ENCODE measurements at regions not wholly inside any gene's neighbourhood (a gene's known extent, or its start where the extent isn't known, plus 50 kb on each side); places are given as distances from the start of the nearest gene placed in this dataset.

DNA sequence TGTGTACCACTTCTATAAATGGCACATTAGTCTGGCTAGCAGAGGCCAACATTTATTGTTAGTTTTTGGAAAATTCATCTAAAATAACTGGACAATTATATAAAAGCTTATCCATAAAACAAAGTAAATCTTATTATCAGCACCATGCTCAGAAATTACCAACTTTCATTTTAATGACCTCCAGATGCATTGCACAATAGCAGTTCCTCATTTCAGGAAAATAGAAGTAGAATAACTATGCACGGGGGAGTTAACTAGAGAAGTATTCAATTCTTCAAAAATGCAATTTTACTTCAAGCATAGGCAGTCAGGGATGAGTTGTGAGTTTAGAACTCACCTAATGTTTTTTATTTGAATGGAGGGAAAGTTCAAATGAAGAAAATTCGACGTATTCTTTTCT lies 1023.5 kb downstream of the PCDH17 start:
- no TSS peak for BruUV-seq (replicated peaks)
- Histone ChIP-seq H2AFZ (ENCODE audit: low read length) (no peak overlapping the region), H3K4me1 (ENCODE audit: insufficient read depth, low read length) (no peaks in the 10 kb centered on the region), H3K4me3 (replicated peaks in 1 of 3; ENCODE audit: insufficient read depth in 1 of 3, low read depth in 2 of 3, low read length in 3 of 3) (no peak overlapping the region), H3K79me2 (ENCODE audit: insufficient read depth, low read length) (no peaks in the 10 kb centered on the region), H3K9me3 (ENCODE audit: low read length) (peaks cover 83% of the 10 kb centered on the region), H3K27me3 (ENCODE audit: control insufficient read depth in 1 of 2, insufficient read depth in 2 of 2, low read length in 2 of 2) (no peaks in the 10 kb centered on the region; a peak in 1 of 5 replicates), H3K27ac (ENCODE audit: extremely low read length, insufficient read depth, low read length) (no peak overlapping the region), H3K36me3 (replicated peaks in 1 of 2; ENCODE audit: control insufficient read depth in 1 of 2, insufficient read depth in 2 of 2, low read length in 2 of 2) (no peaks in the 10 kb centered on the region), H3K4me2 (ENCODE audit: low read depth, low read length) (no peak overlapping the region), H4K20me1 (ENCODE audit: insufficient read depth, low read length) (no peaks in the 10 kb centered on the region), H3K9ac (ENCODE audit: insufficient read depth, low read depth, low read length) (no peak overlapping the region)
- in situ Hi-C loops (cut with HindIII; ENCODE audit: extremely low pct_ligation_motif_present, low pct_unique_long_range_greater_than_20kb) (no loop called here), intact Hi-C loops (cut with micrococcal nuclease; ENCODE audit: unreplicated experiment) (no loop called here)
- 33% methylated on average over 3 of the region's 3 CpGs for WGBS (ENCODE audit: low lambda C conversion rate)
- ChIA-PET CTCF (ENCODE audit: low intra/inter-chr PET ratio, low total read pairs) (no interaction called here), POLR2A (no interaction called here)
- DNase-seq (ENCODE audit: low spot score) (no peak), ATAC-seq (no peak), FAIRE-seq (no peak)
- TF ChIP-seq, protein P1, sequence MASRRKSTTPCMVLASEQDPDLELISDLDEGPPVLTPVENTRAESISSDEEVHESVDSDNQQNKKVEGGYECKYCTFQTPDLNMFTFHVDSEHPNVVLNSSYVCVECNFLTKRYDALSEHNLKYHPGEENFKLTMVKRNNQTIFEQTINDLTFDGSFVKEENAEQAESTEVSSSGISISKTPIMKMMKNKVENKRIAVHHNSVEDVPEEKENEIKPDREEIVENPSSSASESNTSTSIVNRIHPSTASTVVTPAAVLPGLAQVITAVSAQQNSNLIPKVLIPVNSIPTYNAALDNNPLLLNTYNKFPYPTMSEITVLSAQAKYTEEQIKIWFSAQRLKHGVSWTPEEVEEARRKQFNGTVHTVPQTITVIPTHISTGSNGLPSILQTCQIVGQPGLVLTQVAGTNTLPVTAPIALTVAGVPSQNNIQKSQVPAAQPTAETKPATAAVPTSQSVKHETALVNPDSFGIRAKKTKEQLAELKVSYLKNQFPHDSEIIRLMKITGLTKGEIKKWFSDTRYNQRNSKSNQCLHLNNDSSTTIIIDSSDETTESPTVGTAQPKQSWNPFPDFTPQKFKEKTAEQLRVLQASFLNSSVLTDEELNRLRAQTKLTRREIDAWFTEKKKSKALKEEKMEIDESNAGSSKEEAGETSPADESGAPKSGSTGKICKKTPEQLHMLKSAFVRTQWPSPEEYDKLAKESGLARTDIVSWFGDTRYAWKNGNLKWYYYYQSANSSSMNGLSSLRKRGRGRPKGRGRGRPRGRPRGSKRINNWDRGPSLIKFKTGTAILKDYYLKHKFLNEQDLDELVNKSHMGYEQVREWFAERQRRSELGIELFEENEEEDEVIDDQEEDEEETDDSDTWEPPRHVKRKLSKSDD (CRISPR knock-in tag; IDR thresholded peaks at IDR 0.05; ENCODE audit: low read depth): no peak
- TF ChIP-seq CEBPB (IDR thresholded peaks at IDR 0.05; ENCODE audit: borderline replicate concordance, low read depth, low read length): peak; percentile 57; the same call in 1 of the 2 replicates

DNA sequence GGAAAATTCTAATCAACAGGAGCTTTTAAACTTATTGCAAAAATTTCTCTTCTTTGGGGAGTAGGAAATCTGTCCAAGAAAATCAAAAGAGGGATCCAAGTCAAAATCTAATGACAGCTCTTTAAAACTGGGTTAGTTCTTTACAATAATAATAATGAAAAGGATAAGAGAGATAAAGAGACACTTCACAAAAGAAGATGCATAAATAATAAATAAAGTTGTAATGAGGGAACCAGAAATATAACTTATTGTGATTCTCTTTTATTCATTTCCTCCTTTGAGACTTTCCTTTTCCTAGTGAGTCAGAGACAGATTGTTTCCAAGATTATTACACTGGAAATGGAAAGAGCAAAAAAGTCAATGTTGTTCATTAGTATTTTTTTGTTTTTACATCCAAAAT lies 1029.3 kb downstream of the PCDH17 start:
- no peaks in the 10 kb centered on the region for H3K4me1 ChIP-seq (ENCODE audit: insufficient read depth, low read length)
- no TSS peak for BruUV-seq (replicated peaks)
- no peaks in the 10 kb centered on the region for H4K20me1 ChIP-seq (ENCODE audit: insufficient read depth, low read length)
- DNase-seq (ENCODE audit: low spot score) (no peak), ATAC-seq (no peak), FAIRE-seq (no peak)
- H2AFZ ChIP-seq (ENCODE audit: low read length): no peak overlapping the region
- H3K27me3 ChIP-seq (ENCODE audit: control insufficient read depth in 1 of 2, insufficient read depth in 2 of 2, low read length in 2 of 2): no peaks in the 10 kb centered on the region; a peak in 1 of 5 replicates
- in situ Hi-C loops (cut with HindIII; ENCODE audit: extremely low pct_ligation_motif_present, low pct_unique_long_range_greater_than_20kb): no loop called here
- ChIA-PET CTCF (ENCODE audit: low intra/inter-chr PET ratio, low total read pairs) (no interaction called here), POLR2A (no interaction called here)
- intact Hi-C loops (cut with micrococcal nuclease; ENCODE audit: unreplicated experiment): no loop called here
- H3K79me2 ChIP-seq (ENCODE audit: insufficient read depth, low read length): no peaks in the 10 kb centered on the region
- no peak overlapping the region for H3K4me2 ChIP-seq (ENCODE audit: low read depth, low read length)
- no peak overlapping the region for H3K4me3 ChIP-seq (replicated peaks in 1 of 3; ENCODE audit: insufficient read depth in 1 of 3, low read depth in 2 of 3, low read length in 3 of 3)
- H3K36me3 ChIP-seq (replicated peaks in 1 of 2; ENCODE audit: control insufficient read depth in 1 of 2, insufficient read depth in 2 of 2, low read length in 2 of 2): no peaks in the 10 kb centered on the region
- peaks cover 69% of the 10 kb centered on the region for H3K9me3 ChIP-seq (ENCODE audit: low read length)
- H3K9ac ChIP-seq (ENCODE audit: insufficient read depth, low read depth, low read length): no peak overlapping the region
- H3K27ac ChIP-seq (ENCODE audit: extremely low read length, insufficient read depth, low read length): no peak overlapping the region
- TF ChIP-seq KMT2B (CRISPR knock-in tag; IDR thresholded peaks at IDR 0.05) (no peak), NKX3-1 (CRISPR knock-in tag; IDR thresholded peaks at IDR 0.05) (no peak), SIN3B (IDR thresholded peaks at IDR 0.05; ENCODE audit: low read length) (no peak), RXRA (CRISPR knock-in tag; IDR thresholded peaks at IDR 0.05) (no peak), ZNF567 (CRISPR knock-in tag; IDR thresholded peaks at IDR 0.05; ENCODE audit: borderline replicate concordance) (no peak), YY1 (IDR thresholded peaks at IDR 0.05; ENCODE audit: insufficient read depth, insufficient replicate concordance, low read depth, low read length) (no peak)
- TF ChIP-seq, protein P2, sequence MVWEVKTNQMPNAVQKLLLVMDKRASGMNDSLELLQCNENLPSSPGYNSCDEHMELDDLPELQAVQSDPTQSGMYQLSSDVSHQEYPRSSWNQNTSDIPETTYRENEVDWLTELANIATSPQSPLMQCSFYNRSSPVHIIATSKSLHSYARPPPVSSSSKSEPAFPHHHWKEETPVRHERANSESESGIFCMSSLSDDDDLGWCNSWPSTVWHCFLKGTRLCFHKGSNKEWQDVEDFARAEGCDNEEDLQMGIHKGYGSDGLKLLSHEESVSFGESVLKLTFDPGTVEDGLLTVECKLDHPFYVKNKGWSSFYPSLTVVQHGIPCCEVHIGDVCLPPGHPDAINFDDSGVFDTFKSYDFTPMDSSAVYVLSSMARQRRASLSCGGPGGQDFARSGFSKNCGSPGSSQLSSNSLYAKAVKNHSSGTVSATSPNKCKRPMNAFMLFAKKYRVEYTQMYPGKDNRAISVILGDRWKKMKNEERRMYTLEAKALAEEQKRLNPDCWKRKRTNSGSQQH (CRISPR knock-in tag; IDR thresholded peaks at IDR 0.05; ENCODE audit: low read depth): no peak
- TF ChIP-seq, protein P3, sequence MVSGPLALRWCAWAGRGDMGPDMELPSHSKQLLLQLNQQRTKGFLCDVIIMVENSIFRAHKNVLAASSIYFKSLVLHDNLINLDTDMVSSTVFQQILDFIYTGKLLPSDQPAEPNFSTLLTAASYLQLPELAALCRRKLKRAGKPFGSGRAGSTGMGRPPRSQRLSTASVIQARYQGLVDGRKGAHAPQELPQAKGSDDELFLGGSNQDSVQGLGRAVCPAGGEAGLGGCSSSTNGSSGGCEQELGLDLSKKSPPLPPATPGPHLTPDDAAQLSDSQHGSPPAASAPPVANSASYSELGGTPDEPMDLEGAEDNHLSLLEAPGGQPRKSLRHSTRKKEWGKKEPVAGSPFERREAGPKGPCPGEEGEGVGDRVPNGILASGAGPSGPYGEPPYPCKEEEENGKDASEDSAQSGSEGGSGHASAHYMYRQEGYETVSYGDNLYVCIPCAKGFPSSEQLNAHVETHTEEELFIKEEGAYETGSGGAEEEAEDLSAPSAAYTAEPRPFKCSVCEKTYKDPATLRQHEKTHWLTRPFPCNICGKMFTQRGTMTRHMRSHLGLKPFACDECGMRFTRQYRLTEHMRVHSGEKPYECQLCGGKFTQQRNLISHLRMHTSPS (CRISPR knock-in tag; IDR thresholded peaks at IDR 0.05; ENCODE audit: low read depth): no peak

Data from HepG2 (cell line).